A549 (cell line): ENCODE measurements at regions not wholly inside any gene's neighbourhood (a gene's known extent, or its start where the extent isn't known, plus 50 kb on each side); places are given as distances from the start of the nearest gene placed in this dataset.
"Not testable (repeated sequence)": the region's sequence is repeated elsewhere in the genome, so short reads cannot be mapped to it uniquely, and the experiment has no call there.

Experiments
- POLR2A ChIP-seq: IDR thresholded peaks from 2 replicates; pipeline ENCODE4 v1.6.1; 2012; ENCODE audit warnings: mild to moderate bottlenecking, low read length
- RNF2 ChIP-seq: fragments of 200-600 bp; sonication (generic); IDR thresholded peaks from 2 replicates; pipeline ENCODE4 v1.6.1; 2016; ENCODE audit warnings: low read depth, mild to moderate bottlenecking, antibody characterized with exemption, moderate library complexity, borderline replicate concordance

DNA sequence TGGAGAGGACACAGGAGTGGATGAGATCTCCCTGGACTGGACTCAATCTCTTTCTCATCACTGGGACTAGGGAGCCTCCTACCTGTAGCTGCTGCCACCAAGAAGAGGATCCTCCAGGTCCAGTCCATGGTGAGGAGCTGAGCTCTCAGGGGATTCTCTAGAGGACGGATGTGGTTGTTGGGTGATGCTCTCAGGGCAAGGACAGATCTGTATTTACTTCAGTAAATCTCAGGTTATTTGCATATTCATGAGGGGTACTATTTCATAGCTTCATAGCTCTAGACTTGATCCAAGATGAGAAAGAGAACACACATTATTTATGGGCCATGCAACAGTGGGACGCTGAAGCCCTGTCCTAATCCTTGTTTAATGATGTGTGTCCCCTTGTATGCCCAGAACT is 80.4 kb downstream of the OR4M2 start:
- TF ChIP-seq POLR2A, RNF2: not testable (repeated sequence)
